Stimulated activated CD4-positive, alpha-beta T cell treated with anti-CD3 and anti-CD28 coated beads, Interleukin-1b, Interleukin-23, amount 100 ng/mL, for 48 hours (primary cell): ENCODE measurements at regions not wholly inside any gene's neighbourhood (a gene's known extent, or its start where the extent isn't known, plus 50 kb on each side); places are given as distances from the start of the nearest gene placed in this dataset.

ENCODE experiments used
- DNase-seq: peaks from one replicate; pipeline ENCODE4 v3.0.0-alpha.2; 2020

DNA sequence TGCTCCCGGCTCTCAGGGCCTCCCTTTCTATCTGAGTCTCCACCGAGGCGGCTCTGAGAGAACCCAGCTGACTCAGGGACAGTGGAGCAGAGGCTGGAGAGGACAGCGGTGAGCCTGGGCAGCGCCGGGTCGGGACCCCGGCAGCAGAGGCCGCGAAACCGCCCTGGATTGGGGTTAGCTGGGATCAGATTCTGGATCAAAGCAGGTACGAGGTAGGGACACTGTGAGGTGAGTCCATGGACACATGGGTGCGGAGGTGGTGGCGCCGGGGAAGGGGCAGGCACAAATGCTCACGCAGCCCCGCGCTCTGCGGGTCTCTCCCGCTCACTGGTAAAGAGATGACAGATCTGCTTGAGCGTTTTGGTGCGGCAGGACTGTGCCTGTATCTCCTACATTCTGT, 146.4 kb upstream of the GGTLC1 start:
- no peak for DNase-seq

DNA sequence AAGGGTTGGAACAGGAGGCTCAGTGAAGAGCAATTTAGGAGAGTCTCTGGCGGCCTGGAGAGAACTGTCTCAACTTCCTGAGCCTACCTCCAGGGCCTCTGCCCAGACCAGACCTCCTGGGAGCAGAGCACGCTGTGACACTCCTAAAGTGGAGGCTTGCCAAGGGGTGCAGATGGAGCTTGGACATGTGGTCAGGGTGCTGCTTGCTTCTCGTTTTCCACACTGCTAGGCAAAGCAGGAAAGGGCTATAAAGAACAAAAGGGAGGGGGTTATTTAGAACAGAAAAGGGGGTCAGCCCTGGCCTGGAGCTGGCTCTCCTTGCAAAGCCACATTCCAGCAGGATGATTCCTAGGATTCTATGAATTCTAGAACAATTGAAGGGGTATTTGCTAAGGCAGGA, 145.7 kb upstream of the GGTLC1 start:
- no peak for DNase-seq

DNA sequence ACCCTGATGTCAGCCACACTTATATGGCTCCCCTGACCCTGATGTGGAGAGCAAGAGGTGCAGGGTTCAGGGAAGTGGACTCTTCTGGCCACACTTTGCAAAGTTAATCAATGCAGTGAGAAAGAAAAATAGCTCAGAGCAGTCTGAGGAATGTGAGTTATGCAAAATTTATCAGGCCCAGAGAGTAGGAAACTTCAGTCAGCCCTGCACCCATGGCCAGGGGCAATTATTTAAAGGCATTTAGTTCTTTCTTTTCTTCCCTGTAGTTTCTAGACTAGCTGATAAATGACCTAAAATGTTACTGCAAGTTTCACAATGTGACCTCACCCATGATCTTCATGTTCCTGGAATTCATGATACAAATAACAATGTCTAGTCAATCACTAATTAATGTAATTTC, 143.7 kb upstream of the GGTLC1 start:
- DNase-seq = no peak

- no peak for DNase-seq
These were observed 143.1 kb upstream of the GGTLC1 start for GRCh38 chr20:24131684-24132083.

- DNase-seq = no peak
These were observed 142.7 kb upstream of the GGTLC1 start for GRCh38 chr20:24131281-24131680.

DNA sequence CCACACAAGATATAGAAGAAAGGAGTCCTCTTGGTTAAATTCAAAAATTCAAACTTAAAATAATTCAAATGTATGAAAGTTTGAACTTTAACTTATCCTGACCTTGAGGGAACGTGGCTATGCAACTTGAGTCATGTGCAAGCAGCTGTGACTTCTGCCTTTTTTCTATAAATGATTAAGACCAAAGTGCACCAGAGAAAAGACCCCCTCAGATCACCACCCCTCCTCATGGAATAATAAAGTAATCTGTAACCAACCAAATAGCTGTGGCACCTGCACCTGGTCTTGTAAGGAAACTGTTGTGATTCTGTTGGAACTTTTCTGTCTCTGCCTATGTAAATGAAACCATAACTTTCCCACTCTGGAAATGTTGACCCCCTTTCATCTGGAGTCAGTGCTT, 141.1 kb upstream of the GGTLC1 start:
- DNase-seq = no peak

- DNase-seq = no peak
These were observed 136.5 kb upstream of the GGTLC1 start for GRCh38 chr20:24124951-24125650.

GRCh38 chr20:24124003-24124402, 135.4 kb upstream of the GGTLC1 start:
- DNase-seq = no peak

DNA sequence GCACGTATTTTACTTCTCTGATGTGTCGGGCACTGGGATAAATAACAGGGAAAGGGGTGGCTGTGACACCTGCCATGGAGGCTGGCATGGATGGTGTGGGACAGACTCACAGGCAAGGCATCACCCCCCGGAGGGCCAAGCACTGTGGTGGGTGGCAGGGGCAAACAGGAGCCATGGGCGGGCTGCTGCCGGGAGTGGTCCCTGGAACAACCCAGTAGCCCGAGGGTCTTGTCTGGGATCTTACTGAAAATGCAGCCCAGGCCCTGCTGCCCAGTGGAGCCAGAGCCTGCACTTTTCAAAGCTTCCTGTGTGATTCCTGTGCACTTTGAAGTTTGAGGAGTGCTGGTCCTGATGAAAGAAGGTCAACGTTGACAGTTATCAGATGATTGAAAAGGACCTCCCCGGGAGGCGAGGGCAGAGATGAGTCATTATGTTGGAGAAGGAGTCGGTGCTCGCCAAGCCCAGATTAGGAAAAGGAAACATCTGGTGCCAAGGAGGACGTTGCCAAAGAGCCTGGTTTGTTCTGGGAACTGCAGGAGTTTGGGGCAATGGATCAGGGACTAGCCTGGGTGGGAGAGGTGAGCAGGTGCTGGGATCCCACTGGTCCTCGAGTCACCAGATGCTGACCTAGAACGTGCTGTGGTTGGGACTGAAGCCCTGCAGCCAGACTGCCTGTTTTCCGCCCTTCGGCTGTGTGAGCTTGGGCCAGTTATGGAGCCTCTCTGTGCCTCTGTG, 130.0 kb upstream of the GGTLC1 start:
- DNase-seq = no peak

DNA sequence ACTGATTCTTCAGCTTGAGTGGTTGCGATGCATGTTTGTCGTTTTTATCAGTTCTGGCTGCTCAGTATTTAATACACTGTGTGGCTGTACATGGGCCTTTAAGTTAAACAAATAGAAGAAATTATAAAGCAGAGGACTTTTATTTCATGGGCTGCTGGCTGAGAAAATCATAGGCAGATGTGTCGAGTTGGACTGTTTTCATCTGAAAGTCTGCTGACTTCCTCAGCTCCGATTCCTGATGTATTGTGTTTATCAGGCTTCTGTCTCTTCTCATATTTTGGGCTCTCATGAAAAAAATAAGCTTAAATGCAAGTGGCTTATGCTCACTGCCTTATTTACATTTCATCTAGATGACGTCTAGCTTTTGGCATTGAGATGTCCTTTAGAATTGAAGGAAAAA, 129.5 kb upstream of the GGTLC1 start:
- DNase-seq = no peak

- no peak for DNase-seq
These were observed 128.8 kb upstream of the GGTLC1 start for GRCh38 chr20:24117383-24117782.

DNA sequence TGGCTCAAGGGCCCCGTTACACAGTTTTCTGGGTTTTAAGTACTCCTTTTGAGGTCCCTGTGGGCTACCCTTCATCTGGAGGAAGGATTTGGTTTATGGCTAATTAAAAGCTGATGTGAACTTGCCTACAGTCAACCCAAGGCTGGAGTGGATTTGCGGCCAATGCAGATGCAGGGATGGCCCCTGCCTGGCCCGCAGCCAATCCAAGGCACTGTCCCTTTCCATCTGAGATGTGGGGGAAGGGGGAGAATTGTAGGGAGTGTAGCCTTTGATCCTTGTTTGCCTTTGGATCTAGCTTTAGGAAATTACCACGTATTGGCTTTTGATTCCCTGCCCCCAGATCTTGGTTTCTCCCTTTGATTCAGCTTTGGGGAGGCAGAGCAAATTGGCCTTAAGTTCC, 128.0 kb upstream of the GGTLC1 start:
- no peak for DNase-seq

DNA sequence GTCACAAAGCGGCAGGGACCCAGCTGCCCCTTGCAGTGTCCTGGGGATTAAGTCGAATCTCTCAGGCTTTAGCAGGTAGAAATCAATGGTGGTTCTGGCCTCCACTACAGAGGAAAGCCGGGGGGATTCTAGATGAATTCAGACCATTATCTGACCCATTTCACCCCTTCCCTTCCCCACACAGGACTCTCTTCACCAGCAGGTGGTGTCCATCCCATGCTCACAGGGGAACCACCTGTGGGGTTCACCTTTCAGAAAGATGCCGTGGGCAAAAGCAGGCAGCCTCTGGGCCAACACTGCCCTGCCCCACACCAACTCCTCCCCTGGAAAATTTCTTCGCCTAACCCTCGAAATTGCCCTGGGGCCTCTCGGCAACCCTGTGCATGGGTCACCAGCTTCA, 123.8 kb upstream of the GGTLC1 start:
- no peak for DNase-seq

- DNase-seq = no peak
These were observed 123.3 kb upstream of the GGTLC1 start for GRCh38 chr20:24111858-24112257.

DNA sequence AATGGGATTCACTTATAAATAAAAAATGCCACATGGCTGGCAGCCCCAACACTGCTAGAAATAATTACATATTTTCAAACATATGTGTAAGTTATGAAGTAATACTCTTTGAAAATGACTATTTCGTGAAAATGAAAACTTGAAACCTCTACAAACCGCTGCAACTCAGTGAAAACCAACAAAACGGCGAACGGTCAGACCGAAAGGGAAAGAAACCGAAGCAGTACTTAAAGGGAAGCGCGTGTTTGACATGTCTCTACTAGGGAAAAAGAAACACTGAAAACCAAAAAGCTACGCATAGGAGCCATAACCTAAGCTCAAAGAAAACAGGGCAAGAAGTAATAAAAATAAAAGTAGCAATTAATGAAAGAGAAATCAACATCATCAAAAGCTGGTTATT, 121.0 kb upstream of the GGTLC1 start:
- no peak for DNase-seq

DNA sequence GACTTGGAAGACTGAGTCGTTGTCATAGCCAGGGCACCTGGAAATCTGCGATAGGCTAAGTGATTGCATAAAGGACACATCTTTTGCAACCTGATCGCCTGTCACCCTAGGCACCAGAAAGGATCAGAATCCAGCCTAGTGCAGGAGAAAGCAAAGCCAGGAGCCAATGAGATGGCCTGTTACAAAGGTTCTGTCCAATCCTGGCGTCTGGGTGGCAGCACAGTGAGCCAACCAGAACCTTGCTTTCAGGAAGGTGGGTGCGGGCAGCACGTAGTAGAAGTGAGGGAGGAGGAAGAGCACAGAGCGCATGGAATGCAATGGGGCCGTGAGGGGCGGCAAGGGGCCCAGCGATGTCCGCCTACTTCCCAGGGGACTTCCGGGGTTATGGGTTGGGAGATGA, 120.4 kb upstream of the GGTLC1 start:
- DNase-seq = no peak

DNA sequence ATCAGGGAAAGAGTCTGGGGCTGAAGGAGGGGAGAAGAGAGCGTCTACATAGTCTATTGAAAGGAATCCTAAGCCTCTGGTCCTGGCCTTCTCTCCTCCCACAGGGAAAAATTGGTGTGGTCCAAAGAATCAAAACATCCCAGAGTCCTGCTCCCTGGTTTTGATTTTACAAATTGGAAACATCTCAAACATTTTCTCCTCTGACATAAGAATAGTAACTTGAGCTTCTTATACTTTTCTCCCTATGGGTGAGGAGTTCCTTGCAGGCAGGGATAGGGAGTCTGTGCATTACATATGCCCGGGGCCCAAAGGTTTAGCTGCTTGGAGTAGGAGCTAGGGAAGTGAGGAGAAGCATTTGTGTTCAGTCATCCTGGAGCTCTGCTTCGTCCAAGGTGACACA, 120.0 kb upstream of the GGTLC1 start:
- DNase-seq = no peak

- no peak for DNase-seq
These were observed 118.3 kb upstream of the GGTLC1 start for GRCh38 chr20:24106801-24107445.

DNA sequence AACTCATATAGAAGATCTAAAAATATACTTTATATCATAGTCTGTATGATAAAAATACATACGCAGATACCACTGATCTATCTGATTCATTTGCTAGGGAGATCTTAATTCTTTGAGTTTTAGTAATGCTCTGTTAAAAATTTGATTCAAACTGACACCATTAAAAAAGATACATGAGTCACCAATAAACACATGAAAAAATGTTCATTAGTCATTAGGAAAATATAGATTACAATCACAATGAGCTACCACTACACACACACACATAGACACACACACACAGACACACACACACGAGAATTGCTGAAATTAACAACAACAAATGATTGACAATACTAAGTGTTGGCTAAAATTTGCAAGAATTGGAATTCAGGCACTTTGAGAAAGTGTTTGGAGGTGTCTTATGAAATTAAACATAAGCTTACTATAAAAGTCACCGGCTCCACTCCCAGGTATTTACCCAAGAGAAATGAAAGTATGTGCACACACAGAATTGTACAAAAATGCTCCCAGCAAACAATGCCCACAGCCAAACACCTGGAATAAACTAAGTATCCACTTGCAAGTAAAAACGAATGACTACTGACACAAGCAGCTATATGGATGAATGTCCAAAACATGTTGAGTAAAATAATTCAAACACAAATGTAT, 117.7 kb upstream of the GGTLC1 start:
- DNase-seq = no peak

- no peak for DNase-seq
These were observed 114.3 kb upstream of the GGTLC1 start for GRCh38 chr20:24102749-24103333.

GRCh38 chr20:24102290-24102689, 113.7 kb upstream of the GGTLC1 start:
- DNase-seq = peak; percentile 19

- peak; percentile 55 for DNase-seq
These were observed 111.9 kb upstream of the GGTLC1 start for GRCh38 chr20:24100370-24101011.

DNA sequence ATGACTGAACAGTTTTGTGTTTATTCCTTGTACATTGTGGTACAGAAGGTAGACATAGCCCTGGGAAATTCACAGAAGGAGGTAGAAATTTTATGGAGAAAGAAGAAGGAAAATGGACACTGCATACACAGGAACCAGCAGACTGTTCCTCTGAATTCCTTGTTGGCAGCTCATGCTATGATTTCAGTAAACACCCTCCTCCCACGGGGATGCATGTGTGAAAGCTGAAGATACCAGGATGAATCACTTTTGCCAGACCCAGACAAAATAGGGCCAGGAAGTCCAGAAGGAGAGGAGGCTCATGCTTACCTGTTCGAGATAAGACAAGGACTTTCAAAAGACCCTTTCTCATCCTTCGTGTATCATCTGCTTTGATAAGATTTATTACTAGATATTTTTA, 110.3 kb upstream of the GGTLC1 start:
- DNase-seq = no peak
